ENCODE measurements at regions not wholly inside any gene's neighbourhood (a gene's known extent, or its start where the extent isn't known, plus 50 kb on each side); places are given as distances from the start of the nearest gene placed in this dataset.

DNA sequence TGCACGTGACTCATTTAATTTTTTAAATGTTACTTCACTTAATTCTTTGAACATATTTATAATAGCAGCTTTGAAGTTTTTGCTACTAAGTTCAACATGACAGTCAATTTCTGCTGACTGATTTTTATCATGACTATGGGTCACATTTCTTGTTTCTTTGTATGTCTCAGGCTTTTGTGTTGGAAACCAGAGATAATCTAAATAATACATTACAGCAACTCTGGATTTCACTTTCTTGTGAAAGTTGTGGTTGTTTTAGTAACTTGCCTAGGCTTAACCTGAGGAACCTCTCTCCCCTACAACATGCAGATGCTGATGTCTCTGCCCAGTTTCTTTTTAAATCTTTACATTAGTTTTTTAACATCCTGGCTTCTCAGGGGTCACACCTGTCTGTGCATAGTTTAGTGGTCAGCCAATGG is 180.8 kb downstream of the CCDC71L start:
- DNase-seq = no peak

DNA sequence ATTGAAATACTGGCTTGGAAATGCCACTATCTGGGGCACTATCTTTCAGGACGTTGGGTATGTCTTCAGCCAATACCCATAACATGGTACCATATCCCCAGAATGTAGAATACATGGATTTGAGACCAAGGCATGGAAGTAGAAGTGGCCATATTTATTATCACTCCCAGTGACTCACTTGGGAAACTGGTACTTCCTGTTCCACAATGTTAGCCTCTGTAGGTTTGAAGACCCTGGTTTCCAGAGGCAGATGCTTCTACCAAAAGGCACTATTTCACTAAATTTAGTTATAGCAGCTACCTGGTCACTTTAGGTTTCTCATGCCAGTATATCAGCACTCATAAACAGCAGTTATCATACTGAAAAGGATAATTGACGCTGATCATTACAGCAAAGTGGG is 184.2 kb downstream of the CCDC71L start:
- no peak for DNase-seq

DNA sequence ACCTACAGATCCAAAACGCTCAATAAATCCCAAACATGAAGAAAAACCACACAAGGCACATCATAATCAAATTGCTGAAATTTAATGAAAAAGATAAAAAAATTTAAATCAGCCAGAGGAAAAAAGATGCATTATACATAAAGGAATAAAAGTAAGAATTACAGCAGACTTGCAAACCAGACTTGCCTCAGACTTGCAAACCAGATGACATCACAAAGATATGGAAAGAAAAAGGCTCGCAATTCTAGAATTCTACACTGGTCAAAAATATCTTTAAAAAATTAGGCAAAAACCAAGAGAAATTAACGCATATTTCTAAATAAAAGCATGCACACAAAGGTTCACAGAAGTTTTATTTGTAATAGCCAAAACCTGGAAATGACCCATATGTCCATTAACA is 188.0 kb upstream of the NAMPT start:
- no peak for DNase-seq

DNA sequence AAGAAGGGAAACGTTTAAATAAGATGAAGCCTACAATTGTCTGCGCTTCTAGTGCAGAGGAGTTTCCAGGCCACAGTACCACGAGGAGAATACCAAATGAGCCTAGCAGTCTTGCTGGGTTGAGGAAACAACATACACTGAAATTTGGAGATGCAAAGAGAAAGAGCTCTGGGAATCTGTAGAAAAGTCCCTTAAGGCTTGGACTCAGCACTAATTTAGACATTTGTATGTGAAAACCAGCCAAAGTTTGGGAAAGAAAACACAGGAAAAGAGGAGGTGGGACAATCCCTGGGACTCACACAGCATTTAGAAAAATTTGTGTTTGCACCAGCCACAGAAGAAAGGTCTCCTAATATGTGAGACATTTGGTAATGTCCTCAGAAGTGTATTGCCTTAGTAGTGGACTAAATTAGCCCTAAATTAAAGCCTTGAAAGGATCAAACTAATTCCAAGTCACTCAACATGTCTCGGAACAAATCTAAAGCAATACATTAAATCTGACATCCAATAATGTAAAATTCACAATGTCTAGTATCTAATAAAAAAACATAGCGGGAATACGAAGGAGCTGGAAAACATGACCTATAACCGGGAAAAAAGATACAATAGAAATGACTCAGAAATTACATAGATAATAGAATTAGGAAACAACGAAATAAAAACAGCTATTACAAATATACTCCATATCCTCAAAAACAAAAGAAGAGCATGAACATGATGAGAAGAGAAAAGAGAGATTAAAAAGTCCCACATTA is 187.1 kb upstream of the NAMPT start:
- no peak for DNase-seq

DNA sequence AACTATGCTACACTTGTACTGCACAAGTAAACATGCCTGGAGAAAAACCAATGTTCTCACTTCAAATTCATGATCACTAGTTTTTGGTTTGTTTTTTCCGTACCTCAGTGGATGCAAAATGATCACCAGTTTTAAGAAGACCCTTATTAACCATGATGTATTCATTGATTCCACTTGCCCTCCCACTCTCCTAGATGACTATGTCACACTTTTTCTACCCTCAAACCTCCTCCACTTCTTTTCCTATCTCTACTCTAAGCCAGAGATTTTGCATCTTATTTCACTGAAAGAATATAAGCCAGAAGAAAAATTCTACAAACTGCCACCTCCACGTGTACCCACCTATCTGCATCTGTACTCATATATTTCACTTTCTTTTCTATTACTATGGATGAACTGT is 186.2 kb upstream of the NAMPT start:
- no peak for DNase-seq

DNA sequence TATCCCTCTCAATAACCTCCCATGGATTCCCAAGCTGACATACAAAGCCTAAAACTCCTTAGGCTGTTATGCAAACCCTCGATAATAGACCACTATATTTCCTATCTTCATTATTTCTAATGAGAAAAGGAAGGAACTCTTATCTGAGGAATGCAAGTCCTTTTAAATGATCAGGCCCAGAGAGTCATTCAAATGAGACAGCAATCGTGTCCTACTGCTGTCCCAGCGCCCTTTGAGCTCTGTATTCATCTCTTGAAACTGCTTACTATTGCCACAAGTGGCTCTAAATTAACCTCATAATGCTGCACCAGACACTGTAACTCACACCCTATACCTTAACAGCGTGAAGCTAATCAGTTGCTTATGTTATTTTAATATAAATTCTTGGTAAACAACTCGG is 182.1 kb upstream of the NAMPT start:
- DNase-seq = no peak

DNA sequence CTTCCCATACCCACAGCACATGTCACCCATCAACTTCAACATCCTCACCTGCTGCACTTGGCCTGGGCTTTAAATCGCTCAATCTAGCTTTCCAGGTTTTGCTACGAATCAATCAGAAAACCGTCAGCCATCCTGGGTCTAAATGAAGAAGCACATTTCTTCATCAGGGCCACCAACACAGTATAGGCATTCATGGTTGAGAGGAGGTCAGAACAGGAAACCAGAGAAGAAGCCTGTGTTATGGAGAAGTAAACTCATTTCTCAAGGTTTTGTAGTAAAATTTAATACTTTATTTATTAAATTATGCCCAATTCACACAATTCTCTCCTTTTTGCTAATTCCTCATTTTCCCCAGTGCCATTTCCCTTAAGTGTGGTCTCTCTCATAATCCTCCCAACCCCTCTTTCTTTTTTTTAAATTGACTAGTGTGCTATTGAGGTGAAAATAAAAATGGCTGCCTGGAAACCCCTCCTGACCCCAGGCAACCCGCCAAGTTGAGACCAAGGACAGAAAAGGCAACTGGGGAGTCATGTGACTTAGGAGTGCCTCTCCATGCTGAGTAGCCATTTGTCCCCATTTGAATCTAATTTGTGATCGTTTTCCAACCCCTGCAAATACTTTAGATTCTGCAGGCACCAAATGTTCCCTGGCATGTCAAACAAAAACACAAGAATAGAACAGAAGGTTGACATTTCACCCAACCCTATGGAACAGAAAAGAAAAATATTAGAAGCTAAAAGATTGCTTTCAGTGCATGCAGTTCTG is 181.1 kb upstream of the NAMPT start:
- no peak for DNase-seq

DNA sequence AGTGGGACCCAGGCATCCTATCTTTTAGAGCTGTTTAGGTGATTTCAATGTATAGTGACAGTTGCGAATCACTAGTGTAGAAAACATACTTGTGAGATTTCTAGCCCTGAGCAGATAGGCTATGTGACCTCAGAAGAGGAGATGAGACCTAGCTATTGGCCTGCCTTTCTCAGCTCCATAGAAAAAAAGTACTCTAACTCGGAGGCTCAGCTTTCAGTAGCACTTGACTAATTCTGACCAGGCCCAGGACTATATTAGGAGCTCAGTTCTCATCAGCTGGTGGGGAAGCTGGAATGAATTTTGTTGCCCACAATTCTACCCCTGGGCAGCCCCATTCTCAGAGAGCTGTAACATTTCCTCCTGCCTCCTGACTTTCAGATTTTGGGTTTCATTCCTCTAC is 179.9 kb upstream of the NAMPT start:
- DNase-seq = no peak

DNA sequence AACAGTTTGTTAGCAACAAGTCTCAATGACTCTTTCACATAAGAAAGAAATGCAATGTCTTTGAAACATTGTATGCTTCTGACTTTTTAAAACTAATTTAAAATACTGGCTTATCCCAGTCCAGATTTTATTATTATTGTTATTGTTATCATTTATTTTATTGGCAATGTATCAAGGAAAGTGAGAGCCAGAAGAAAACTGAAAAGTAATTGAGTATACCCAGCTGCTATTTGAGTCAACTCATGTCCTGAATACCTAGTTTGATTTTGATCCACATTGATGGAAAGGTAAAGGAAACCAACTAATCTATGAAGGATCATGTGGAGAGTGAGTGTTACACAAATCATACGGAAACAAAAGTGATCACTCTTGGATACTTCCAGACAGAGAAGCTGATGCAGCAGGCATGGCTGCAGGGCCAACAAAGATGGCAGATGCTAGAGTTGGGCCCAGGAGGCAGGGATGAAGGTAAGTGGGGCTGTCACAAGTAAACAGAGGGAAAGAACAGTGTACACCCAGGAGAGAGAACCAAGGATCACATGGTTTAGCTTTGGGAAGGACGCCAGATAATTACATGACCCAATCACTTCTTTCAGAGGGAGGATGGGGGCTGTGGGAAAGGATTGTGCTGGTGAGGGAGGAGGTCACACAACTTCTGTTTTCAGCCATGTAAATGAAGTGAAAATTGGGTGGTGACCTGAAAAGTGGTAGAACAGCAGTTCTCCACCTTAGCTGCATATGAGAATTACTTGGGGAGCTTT is 179.2 kb upstream of the NAMPT start:
- no peak for DNase-seq

DNA sequence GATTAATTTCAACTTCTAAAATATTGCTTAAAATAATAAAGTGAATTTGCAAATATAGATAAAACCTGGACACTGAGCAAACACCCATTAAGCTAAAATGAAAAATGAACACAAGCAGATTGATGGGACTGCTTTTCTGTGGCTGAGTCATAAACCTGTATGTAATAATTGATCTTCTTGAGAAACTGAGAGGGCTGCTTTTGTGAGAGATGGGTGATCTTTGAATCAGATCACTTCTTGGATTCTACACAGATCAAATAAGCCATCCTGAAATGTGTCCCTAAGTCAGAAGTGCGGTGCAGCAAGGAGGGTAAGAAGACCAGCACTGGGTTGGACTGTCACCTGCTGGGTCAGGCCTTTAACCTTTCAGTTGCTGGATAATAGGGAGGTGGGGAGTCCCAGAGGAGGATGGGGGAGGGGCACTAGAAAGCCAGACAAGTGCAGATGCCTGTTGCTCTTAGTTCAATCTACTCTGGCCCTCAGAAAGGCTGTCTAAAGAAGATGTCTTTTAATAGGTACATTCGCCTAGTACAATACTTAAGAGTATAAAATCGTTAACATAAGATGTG is 178.2 kb upstream of the NAMPT start:
- DNase-seq = no peak

DNA sequence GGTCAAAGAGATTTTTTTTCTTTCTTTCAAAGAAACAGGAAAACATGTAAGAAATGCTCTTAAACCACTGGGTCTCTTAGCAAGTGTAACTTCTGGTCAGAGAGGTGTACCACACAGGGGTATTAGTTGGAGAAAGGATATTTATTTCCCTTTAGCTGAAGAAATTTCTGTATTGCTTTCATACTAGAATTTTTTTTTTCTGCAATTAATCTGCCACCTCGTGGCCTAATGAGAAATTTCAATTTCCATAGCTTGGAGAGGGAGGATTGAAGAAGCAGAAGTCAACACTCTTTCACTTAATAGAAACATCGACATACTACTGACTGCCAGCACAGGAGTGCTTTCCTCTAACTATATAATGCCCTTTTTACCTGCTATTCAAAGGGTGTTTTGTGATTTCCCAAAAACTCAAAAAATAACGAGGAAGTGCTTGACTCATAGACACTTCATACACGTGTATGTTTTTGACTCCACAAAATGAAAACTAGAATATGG is 177.6 kb upstream of the NAMPT start:
- no peak for DNase-seq

DNA sequence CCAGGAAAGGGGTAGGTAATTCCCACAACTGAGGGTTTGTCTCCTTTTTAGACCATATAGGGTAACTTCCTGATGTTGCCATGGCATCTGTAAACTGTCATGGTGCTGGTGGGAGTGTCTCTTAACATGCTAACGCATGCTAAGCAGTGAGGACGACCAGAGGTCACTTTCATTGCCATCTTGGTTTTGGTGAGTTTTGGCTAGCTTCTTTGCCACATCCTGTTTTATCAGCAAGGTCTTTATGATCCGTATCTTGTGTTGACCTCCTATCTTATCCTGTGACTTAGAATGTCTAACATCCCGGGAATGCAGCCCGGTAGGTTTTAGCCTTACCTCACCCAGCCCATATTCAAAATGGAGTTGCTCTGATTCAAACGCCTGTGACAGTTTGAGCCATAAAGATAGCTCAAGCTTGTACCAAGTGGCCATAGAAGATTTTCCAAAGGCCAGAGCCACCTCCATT is 176.0 kb upstream of the NAMPT start:
- no peak for DNase-seq

DNA sequence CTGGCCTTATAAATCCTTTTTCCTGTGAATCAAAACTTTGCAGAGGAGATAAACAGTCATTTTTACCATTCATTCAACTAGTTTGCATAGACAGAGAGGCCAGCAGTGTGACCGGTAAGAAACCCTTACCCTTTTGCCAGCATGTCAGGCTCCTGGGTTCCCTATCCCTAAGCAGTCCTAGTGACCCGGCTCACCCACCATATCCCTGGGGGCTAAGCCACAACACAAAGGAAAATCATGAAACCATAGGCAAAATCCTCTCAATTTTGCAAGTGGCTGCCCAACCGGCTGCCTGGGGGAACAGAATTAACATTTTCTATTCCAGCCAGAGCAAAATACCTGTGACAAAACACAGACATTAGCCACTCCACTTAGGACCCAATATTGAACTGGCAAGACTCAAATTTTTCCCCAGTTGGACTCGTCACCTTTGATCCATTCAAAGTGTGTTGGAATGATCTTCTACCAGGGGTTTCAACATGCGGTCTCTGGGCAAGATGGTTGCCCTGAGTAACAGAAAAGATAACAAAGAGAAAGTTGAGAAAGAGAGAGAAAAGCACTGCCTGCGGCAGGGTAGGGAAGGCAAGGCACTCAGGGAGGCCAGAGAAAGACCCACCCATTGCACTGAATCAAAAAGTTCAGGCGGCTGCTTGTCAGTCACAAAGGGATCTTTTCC is 174.8 kb upstream of the NAMPT start:
- DNase-seq = no peak

DNA sequence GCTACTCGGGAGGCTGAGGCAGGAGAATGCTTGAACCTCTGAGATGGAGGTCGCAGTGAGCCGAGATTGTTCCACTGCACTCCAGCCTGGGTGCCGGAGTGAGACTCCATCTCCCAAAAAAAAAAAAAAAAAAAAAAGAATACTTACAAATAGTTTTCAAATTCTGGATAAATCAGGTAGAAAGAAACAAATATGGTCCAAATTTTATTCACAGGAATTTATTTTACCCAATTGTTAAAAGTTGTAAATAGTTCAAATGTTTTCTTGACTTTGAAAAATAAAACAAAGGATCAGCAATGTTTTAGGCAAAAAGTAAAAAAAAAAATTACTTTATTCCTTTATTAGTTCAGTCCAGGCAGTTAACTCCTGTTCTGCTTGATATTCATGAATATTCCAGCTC is 172.9 kb upstream of the NAMPT start:
- DNase-seq = no peak

DNA sequence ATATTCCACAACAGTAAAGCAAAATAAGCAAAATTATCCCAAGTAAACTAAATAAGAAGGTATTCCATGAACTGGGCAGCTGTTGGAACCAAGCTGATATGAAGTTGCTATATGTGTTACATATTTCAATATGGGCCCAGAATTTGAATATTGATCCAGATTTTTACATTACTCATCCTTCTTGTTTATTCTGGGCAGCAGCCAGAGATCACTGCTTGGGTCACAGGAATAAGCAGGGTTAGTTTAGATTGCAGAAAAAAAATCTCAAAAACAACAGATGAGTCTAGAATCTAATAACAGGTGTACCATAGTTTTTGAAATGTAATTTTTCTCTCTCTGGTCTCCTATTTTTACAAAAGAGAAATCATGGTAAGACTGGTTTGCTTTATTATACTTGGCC is 171.5 kb upstream of the NAMPT start:
- DNase-seq = no peak

DNA sequence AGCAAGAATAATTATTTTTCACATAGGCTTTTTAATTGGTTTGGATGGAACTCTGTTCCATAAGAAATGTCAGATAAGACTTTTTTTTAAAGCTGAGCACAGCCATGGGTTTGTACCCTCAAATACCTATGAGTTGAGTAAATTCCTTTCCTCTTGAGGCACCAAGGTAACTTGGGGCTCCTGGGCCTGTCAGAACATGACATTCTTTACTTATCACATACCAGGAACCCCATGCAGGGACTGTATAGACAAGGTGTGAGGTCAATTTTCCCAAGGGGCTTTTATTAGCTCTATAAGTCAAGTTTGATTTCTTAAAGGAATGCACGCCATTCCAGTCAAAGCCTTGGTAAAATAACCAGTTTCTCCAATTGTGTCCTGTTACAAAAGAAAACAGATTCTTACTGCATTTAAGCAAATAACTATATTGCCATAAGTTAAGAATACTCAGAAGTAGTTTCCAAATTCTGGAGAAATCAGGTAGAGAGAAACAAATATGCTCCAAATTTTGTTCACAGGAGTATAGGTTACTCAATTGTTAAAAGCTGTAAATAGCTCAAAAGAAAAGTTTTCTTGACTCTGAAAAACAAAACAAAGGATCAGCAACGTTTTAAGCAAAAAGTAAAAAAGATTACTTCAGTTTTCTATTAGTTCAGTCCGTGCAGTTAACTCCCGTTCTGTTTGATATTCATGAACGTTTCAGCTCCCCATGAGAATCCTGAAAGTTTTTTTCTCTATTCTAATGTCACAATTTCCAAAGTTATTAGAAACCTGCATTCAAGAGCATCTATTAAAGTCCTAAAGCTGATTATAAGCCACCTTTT is 167.5 kb upstream of the NAMPT start:
- DNase-seq = no peak

DNA sequence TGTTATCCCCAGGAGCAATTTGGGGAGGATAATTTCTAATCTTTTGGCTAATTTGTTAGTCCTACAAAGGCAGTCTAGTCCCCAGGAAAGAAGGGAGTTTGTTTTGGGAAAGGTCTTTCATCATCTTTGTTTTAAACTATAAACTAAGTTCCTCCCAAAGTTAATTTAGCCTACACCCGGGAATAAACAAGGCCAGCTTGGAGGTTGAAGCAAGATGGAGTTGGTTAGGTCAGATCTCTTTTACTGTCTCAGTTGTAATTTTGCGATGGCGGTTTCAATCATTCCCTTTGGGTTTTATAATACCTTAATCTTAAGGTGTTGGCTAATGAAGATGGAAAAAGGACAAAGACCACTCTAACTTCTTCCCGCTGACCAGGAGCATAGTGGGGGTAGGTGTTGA is 166.4 kb upstream of the NAMPT start:
- no peak for DNase-seq

DNA sequence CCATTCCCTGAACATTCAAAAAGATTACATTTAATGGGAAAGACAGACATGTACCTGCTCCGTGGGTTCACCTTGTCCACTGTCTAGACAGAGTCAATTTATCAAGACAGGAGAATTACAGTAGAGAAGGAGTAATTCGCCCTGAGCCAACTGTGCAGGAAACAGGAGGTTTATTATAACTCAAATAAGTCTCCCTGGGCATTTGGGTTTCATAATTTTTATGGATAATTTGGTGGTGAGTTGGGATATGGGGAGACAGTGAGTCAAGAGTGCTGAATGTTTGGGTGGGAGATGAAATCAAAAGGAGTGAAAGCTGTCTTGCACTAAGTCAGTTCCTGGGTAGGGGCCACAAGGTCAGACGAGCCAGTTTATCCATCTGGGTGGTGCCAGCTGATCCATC is 165.9 kb upstream of the NAMPT start:
- no peak for DNase-seq

DNA sequence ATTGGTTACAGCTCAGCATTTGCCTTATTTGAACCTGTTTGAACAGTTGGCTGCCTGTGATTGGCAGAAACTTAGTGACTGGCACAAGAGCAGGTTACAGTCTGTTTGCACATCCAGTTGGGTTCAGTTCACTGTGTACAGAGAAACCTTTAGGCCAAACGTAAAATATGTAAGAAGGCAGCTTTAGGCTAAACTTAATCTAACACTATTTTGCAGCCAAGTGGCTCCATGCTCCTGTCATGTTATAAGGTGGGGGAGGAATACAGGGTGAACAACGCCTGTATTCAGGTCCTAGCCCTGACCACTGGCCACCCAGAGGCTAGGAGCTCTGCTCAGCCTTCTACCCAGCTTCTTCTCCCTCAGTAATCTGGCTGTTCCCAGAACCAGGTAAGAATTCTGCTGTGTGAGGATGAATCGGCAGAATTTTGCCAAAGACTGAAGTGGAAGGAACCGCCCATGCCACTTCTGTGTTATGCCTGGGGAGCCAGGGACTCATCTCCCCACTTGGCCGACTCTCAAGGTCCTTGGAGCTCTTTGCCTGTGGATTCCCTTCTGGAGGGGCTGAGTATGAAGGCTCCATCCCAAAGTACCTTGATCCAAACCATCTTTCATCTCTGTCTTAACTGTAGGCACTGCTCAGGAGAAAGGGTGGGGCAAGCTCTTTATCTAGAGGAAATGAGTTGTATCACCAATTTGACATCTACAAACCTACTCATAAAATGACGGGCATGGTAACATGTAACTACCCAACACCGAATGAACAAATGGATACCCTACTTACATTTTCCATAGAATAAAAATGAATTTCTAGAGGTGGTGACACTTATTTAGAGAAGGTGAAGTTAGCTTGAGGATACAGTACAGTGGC is 164.4 kb upstream of the NAMPT start:
- no peak for DNase-seq

DNA sequence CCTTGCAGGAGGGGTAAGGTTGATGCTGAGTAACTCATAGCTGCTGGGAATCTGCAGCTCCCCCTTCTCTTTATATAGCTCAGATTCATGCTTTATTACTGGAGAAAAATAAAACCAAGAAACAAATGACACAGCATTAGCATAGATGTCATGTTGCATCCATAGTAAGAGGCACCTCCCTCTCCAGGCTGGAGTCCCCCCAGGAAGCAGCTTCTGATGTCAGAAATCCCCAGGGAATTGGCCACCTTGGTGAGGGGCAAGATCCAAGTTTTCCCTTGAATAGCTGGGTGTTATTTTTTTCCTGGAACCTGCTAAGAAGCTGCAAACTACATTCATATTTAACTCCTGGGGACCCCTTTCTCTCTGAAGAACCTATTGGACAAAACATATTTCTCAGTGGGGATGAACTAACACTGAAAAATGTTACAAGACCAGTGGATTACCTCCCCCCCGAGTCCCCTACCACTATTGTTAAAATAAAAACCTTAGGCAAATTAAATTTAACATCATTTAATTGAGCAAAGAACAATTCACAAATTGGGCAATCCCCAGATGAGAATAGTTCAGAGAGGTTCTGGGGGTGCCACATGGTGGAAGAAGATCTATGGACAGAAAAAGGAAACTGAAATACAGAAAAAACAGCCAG is 163.7 kb upstream of the NAMPT start:
- no peak for DNase-seq

Measured in GDM1 (cell line).